Stimulated activated effector memory CD8-positive, alpha-beta T cell treated with anti-CD3 and anti-CD28 coated beads, Interleukin-12 subunit alpha, Interleukin-12 subunit beta, amount 100 ng/mL, for 72 hours (primary cell): ENCODE measurements at regions not wholly inside any gene's neighbourhood (a gene's known extent, or its start where the extent isn't known, plus 50 kb on each side); places are given as distances from the start of the nearest gene placed in this dataset.

Experiments used
- ATAC-seq: fragments of 150-1000 bp; cut with Tn5 transposase; 2 replicates; pipeline ENCODE4 v1.10.0; 2021
- DNase-seq, 2 donors: peaks; one replicate each; pipeline ENCODE4 v3.0.0; 2021 to 2022; ENCODE audit warnings: low spot score in 2 of 2
- H3K27ac Mint-ChIP-seq: one replicate; pipeline ENCODE4 v1.8.0; 2022; ENCODE audit warnings: mild to moderate bottlenecking, mixed read lengths
- H3K36me3 Mint-ChIP-seq: one replicate; pipeline ENCODE4 v1.8.0; 2022; ENCODE audit warnings: mild to moderate bottlenecking, mixed read lengths
- H3K4me1 Mint-ChIP-seq: one replicate; pipeline ENCODE4 v1.8.0; 2022; ENCODE audit warnings: mixed read lengths
- H3K4me3 Mint-ChIP-seq: one replicate; pipeline ENCODE4 v1.8.0; 2022; ENCODE audit warnings: mild to moderate bottlenecking, mixed read lengths
- H3K9me3 Mint-ChIP-seq: one replicate; pipeline ENCODE4 v1.8.0; 2022; ENCODE audit warnings: mixed read lengths

- Mint-ChIP-seq H3K4me1 (no peaks in the 10 kb centered on the region), H3K9me3 (peaks cover 26% of the 10 kb centered on the region), H3K27ac (no peak overlapping the region), H3K4me3 (no peak overlapping the region), H3K36me3 (no peaks in the 10 kb centered on the region)
- DNase-seq = no peak
- no peak for ATAC-seq
Observed at GRCh38 chr10:90494183-90494582, 363.7 kb downstream of the HTR7 start.

DNA sequence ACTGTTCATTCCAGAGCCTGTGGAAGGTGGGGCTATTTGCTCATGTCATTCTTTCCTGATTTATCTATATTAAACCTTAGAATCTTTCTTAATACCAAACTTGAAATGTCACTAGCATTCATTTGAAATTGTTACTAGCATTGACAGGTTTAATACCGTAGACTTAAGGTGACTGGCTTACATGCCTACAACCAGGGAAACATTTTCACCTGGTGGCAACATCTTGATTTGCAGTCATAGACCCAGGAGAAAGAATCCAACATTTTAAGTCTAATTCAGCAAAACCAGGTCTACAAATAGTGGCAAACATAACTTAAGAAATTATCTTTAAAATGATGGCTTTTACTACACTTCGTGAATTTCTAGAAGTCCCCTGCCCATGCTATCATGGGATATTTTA is 353.7 kb downstream of the HTR7 start:
- Mint-ChIP-seq H3K36me3 (no peaks in the 10 kb centered on the region), H3K27ac (no peak overlapping the region), H3K4me1 (no peaks in the 10 kb centered on the region), H3K9me3 (no peaks in the 10 kb centered on the region), H3K4me3 (no peak overlapping the region)
- DNase-seq = no peak
- no peak for ATAC-seq

DNA sequence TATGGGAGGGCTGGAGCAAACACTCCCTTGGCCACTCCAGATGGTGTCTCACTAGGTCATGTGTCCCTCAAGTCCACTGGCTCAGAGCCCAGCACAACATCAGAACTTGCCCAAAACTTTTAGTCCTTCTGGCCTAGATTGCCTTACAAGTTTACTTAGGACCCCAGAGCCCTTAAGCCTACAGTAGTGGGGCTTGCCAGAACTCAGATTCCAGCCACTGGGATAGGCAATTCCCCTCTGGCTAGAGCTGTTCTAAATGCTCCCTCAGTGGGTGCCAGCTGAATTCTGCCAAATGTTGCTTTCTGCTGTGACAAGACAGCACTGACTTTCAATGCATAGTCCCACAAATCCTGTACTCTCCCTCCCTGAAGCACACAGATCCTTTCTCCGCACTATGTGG is 331.1 kb downstream of the HTR7 start:
- Mint-ChIP-seq H3K4me3 (no peak overlapping the region), H3K9me3 (peaks cover 6% of the 10 kb centered on the region), H3K27ac (no peak overlapping the region), H3K4me1 (no peaks in the 10 kb centered on the region), H3K36me3 (no peaks in the 10 kb centered on the region)
- ATAC-seq (no peak), DNase-seq (no peak)

GRCh38 chr10:90530521-90530920 is 327.3 kb downstream of the HTR7 start:
- ATAC-seq = no peak

GRCh38 chr10:90557385-90557784 is 300.5 kb downstream of the HTR7 start:
- H3K36me3 Mint-ChIP-seq = no peaks in the 10 kb centered on the region
- ATAC-seq (no peak), DNase-seq (no peak)
- H3K4me3 Mint-ChIP-seq = no peak overlapping the region
- no peak overlapping the region for H3K27ac Mint-ChIP-seq
- H3K4me1 Mint-ChIP-seq = no peaks in the 10 kb centered on the region
- peaks cover 9% of the 10 kb centered on the region for H3K9me3 Mint-ChIP-seq

More at GRCh38 chr10:90530521-90530920, 327.3 kb downstream of the HTR7 start:
- no peak for DNase-seq
- no peak overlapping the region for H3K4me3 Mint-ChIP-seq
- H3K9me3 Mint-ChIP-seq = peaks cover 5% of the 10 kb centered on the region
- H3K4me1 Mint-ChIP-seq = no peaks in the 10 kb centered on the region
- no peak overlapping the region for H3K27ac Mint-ChIP-seq
- no peaks in the 10 kb centered on the region for H3K36me3 Mint-ChIP-seq

GRCh38 chr10:90560331-90560730 is 297.5 kb downstream of the HTR7 start:
- Mint-ChIP-seq H3K4me1 (no peaks in the 10 kb centered on the region), H3K9me3 (peaks cover 9% of the 10 kb centered on the region), H3K36me3 (no peaks in the 10 kb centered on the region), H3K4me3 (no peak overlapping the region), H3K27ac (no peak overlapping the region)
- ATAC-seq (no peak), DNase-seq (no peak)

DNA sequence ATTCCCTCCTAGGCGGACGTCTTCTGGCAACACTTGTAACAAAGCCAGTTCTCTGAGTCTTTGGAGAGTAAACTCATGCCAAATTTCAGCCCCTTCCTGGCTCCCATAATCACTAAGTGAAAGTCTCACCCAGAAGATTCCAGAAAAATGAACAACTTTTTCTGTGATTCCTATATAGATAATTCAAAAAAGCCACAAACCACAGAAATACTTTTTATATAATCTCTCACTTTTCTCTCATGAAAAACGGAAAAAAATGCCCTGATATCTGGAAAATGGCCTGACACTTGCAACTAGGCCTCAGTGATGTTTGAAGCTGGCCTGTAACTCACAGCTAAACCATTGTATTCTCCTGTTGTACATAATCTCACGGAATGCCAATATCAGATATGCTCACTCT is 296.2 kb downstream of the HTR7 start:
- H3K4me3 Mint-ChIP-seq = no peak overlapping the region
- no peak overlapping the region for H3K27ac Mint-ChIP-seq
- H3K4me1 Mint-ChIP-seq = no peaks in the 10 kb centered on the region
- H3K36me3 Mint-ChIP-seq = no peaks in the 10 kb centered on the region
- peaks cover 11% of the 10 kb centered on the region for H3K9me3 Mint-ChIP-seq
- DNase-seq (no peak), ATAC-seq (no peak)

GRCh38 chr10:90571481-90572258 is 286.2 kb downstream of the HTR7 start:
- H3K27ac Mint-ChIP-seq = no peak overlapping the region
- no peak overlapping the region for H3K4me3 Mint-ChIP-seq
- ATAC-seq = no peak
- no peaks in the 10 kb centered on the region for H3K36me3 Mint-ChIP-seq
- no peak for DNase-seq
- H3K4me1 Mint-ChIP-seq = no peaks in the 10 kb centered on the region
- peaks cover 7% of the 10 kb centered on the region for H3K9me3 Mint-ChIP-seq

DNA sequence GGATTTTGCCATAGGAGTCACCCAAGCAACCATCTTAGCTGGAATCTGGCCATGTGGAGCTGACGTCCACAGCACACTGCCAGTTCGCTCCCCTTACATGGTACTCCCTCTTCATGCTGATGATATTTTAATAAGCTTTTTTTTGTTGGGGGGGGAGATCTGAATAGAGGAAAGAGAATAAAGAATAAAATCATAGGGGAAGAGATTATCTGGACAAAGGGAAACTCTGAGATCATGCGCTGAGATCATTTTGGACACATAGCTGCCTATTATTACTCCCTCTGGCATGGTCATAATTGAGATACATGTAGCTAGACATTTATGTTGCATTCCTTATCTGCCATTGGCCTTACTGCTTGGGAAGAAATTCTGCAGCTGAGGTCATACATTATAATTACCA is 282.7 kb downstream of the HTR7 start:
- no peak for ATAC-seq
- Mint-ChIP-seq H3K27ac (no peak overlapping the region), H3K36me3 (no peaks in the 10 kb centered on the region)

DNA sequence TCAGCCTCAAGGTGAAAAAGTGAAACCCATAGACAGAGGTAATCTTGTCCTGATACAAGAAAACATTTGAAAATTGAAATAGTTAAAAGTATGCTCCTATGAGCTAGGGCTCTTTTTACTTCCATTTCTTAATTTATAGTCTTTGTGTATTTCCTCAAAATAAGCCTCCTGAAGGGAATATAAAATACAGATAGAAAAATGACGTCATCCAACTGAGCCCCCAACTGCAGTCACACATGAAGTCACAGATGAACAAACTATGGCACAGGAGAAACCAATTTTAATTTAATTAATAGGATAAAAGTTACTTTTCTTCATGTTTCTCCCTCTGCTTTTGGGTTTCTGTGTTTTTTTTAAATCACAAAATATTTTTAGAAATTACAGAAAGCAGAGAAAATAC is 280.3 kb downstream of the HTR7 start:
- ATAC-seq = no peak
- DNase-seq = no peak
- Mint-ChIP-seq H3K9me3 (peaks cover 2% of the 10 kb centered on the region), H3K4me3 (no peak overlapping the region), H3K36me3 (no peaks in the 10 kb centered on the region), H3K27ac (no peak overlapping the region), H3K4me1 (no peaks in the 10 kb centered on the region)

More for the DNA sequence above, 282.7 kb downstream of the HTR7 start:
- Mint-ChIP-seq H3K9me3 (peaks cover 2% of the 10 kb centered on the region), H3K4me3 (no peak overlapping the region), H3K4me1 (no peaks in the 10 kb centered on the region)
- DNase-seq = no peak

DNA sequence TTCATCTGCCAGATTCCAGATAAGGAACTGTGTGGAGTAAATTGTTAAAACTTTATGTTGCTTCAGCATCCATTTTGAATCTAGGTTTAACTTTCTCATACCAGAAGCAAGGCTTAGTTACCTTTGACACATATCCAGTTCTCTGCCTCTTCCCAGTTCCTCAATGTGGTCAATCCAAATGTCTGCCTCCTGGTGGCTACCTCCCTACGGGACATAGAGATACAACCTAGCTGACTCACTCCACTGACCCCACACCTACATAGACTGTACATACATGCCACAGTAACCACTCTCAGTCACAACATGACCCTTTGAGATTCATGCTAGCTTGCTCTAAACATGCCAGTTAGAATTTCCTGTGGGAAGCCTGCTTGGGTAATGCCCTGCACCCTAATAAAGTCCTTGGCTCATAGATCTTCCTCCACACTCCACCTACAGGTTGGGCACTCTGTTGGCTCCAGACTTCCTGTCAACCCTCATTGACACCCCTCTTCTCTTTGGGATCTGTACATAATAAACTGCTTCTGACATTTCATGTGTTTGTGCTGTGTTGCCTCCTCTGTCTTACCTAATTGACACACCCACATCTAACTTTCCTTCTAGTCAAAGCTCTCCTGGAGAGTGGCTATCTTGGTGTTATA is 278.1 kb downstream of the HTR7 start:
- Mint-ChIP-seq H3K36me3 (no peaks in the 10 kb centered on the region), H3K27ac (no peak overlapping the region), H3K9me3 (no peaks in the 10 kb centered on the region), H3K4me3 (no peak overlapping the region), H3K4me1 (no peaks in the 10 kb centered on the region)
- ATAC-seq = no peak
- DNase-seq = no peak

DNA sequence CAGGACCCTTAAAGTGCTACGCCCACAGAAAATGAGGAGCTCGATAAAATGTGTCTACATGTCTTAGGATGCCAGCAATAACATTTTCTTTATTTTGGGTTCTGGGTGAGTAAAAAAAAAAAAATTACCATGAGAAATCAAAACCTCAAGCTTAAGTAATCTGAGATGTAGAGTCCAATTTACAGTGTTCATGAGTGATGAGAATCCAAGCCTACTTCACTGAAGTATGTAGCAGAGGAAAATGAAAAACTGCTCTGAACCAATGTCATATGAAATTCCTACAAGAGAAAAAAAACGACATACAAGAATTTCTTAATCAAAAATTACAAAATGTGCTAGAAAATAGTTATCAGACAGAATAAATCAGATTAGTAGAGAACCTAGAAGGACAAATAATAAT is 274.4 kb downstream of the HTR7 start:
- H3K27ac Mint-ChIP-seq = no peak overlapping the region
- H3K4me3 Mint-ChIP-seq = no peak overlapping the region
- H3K9me3 Mint-ChIP-seq = peaks cover 3% of the 10 kb centered on the region
- no peaks in the 10 kb centered on the region for H3K36me3 Mint-ChIP-seq
- H3K4me1 Mint-ChIP-seq = no peaks in the 10 kb centered on the region
- ATAC-seq (no peak), DNase-seq (no peak)

GRCh38 chr10:90587081-90587491 is 270.8 kb downstream of the HTR7 start:
- DNase-seq = no peak
- Mint-ChIP-seq H3K4me1 (no peaks in the 10 kb centered on the region), H3K4me3 (no peak overlapping the region), H3K9me3 (peaks cover 3% of the 10 kb centered on the region), H3K36me3 (no peaks in the 10 kb centered on the region), H3K27ac (no peak overlapping the region)
- ATAC-seq = no peak

DNA sequence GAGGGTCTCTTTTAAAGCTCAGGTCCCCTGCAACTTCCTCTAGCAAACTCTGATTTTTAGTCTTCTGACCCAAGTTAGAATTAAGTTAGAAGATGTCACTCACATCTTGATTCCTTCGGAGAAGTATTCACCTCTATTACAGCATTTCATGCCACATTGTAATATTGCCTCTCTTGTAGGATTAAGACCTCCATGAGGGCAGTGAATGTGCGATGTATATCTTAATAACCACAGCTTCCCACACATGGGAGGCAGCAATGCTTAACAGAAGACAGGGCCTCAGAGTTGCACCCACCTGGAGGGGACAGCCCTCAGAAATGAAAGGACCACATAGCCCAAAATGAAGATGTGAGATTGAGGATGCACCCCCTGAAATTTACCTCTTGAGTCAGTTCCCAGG is 270.3 kb downstream of the HTR7 start:
- Mint-ChIP-seq H3K9me3 (peaks cover 3% of the 10 kb centered on the region), H3K27ac (no peak overlapping the region), H3K4me1 (no peaks in the 10 kb centered on the region), H3K36me3 (no peaks in the 10 kb centered on the region), H3K4me3 (no peak overlapping the region)
- no peak for ATAC-seq
- DNase-seq = no peak

GRCh38 chr10:90588222-90588621 is 269.6 kb downstream of the HTR7 start:
- H3K36me3 Mint-ChIP-seq = no peaks in the 10 kb centered on the region
- H3K9me3 Mint-ChIP-seq = peaks cover 3% of the 10 kb centered on the region
- no peak overlapping the region for H3K4me3 Mint-ChIP-seq
- no peak overlapping the region for H3K27ac Mint-ChIP-seq
- no peak for ATAC-seq
- no peaks in the 10 kb centered on the region for H3K4me1 Mint-ChIP-seq
- no peak for DNase-seq

DNA sequence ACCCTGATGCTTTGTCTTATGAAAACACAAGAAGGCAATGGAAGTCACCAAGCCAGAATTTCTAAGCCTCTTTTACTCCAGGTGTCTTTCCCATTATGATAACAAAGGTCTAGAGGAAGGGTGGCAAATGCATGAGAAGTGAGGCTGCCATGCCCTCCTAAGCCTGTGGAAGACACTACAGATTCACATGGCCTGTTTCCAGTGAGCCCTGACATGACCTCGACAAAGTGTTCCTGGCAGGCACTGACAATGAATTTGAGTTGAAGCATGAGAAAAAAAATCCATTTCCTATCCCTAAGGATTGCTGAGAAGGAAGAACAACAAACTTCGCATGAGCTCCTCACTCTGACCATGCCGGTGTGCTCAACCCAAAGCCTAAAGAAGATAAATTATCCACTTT is 268.0 kb downstream of the HTR7 start:
- Mint-ChIP-seq H3K4me1 (no peaks in the 10 kb centered on the region), H3K4me3 (no peak overlapping the region), H3K9me3 (peaks cover 3% of the 10 kb centered on the region), H3K27ac (no peak overlapping the region), H3K36me3 (no peaks in the 10 kb centered on the region)
- ATAC-seq (no peak), DNase-seq (no peak)
